ENCODE measurements at regions not wholly inside any gene's neighbourhood (a gene's known extent, or its start where the extent isn't known, plus 50 kb on each side); places are given as distances from the start of the nearest gene placed in this dataset.

GRCh38 chr13:54305377-54305776 lies 1276.8 kb downstream of the OLFM4 start:
- Histone ChIP-seq H4K20me1 (ENCODE audit: insufficient read depth, low read length) (no peaks in the 10 kb centered on the region), H3K4me1 (ENCODE audit: insufficient read depth, low read length) (no peaks in the 10 kb centered on the region), H3K9ac (ENCODE audit: low read length) (no peak overlapping the region), H3K36me3 (ENCODE audit: insufficient read depth, low read length) (no peaks in the 10 kb centered on the region), H3K4me2 (ENCODE audit: low read length) (no peak overlapping the region), H3K9me3 (ENCODE audit: insufficient read depth, low read depth, low read length) (no peaks in the 10 kb centered on the region), H3K4me3 (ENCODE audit: insufficient read depth, low read depth, low read length) (no peak overlapping the region), H2AFZ (ENCODE audit: low read depth, low read length) (no peak overlapping the region), H3K27ac (ENCODE audit: low read depth, low read length) (no peak overlapping the region), H3K79me2 (ENCODE audit: insufficient read depth, low read length) (no peaks in the 10 kb centered on the region), H3K27me3 (ENCODE audit: insufficient read depth, low read length) (no peaks in the 10 kb centered on the region)
- H3K9me3 Mint-ChIP-seq (ENCODE audit: unreplicated experiment) = no peaks in the 10 kb centered on the region
- no peaks in the 10 kb centered on the region for H3K27me3 Mint-ChIP-seq (ENCODE audit: low read depth, unreplicated experiment)
- H3K36me3 Mint-ChIP-seq (ENCODE audit: low read depth, unreplicated experiment) = no peaks in the 10 kb centered on the region
- TF ChIP-seq EZH2 (IDR thresholded peaks at IDR 0.05; ENCODE audit: insufficient read depth, low read length) (no peak), CTCF (IDR thresholded peaks at IDR 0.05; ENCODE audit: insufficient read depth, low read depth, low read length) (no peak)
- H3K27ac Mint-ChIP-seq (ENCODE audit: unreplicated experiment) = no peak overlapping the region
- H3K4me3 Mint-ChIP-seq (ENCODE audit: unreplicated experiment) = no peak overlapping the region
- no peaks in the 10 kb centered on the region for H3K4me1 Mint-ChIP-seq (ENCODE audit: low read depth, unreplicated experiment)
- no peak for FAIRE-seq
- no peak for DNase-seq (ENCODE audit: low read depth)

- Histone ChIP-seq H3K27me3 (ENCODE audit: insufficient read depth, low read length) (no peaks in the 10 kb centered on the region), H3K4me2 (ENCODE audit: low read length) (no peak overlapping the region), H3K4me3 (ENCODE audit: insufficient read depth, low read depth, low read length) (no peak overlapping the region), H3K9ac (ENCODE audit: low read length) (no peak overlapping the region), H3K27ac (ENCODE audit: low read depth, low read length) (no peak overlapping the region), H3K36me3 (ENCODE audit: insufficient read depth, low read length) (no peaks in the 10 kb centered on the region), H3K79me2 (ENCODE audit: insufficient read depth, low read length) (no peaks in the 10 kb centered on the region), H3K4me1 (ENCODE audit: insufficient read depth, low read length) (no peaks in the 10 kb centered on the region), H3K9me3 (ENCODE audit: insufficient read depth, low read depth, low read length) (no peaks in the 10 kb centered on the region), H2AFZ (ENCODE audit: low read depth, low read length) (no peak overlapping the region), H4K20me1 (ENCODE audit: insufficient read depth, low read length) (no peaks in the 10 kb centered on the region)
- Mint-ChIP-seq H3K4me3 (ENCODE audit: unreplicated experiment) (no peak overlapping the region), H3K27me3 (ENCODE audit: low read depth, unreplicated experiment) (no peaks in the 10 kb centered on the region), H3K4me1 (ENCODE audit: low read depth, unreplicated experiment) (no peaks in the 10 kb centered on the region), H3K27ac (ENCODE audit: unreplicated experiment) (no peak overlapping the region), H3K36me3 (ENCODE audit: low read depth, unreplicated experiment) (no peaks in the 10 kb centered on the region), H3K9me3 (ENCODE audit: unreplicated experiment) (peaks cover 6% of the 10 kb centered on the region)
- no peak for TF ChIP-seq EZH2 (IDR thresholded peaks at IDR 0.05; ENCODE audit: insufficient read depth, low read length)
- TF ChIP-seq CTCF (IDR thresholded peaks at IDR 0.05; ENCODE audit: insufficient read depth, low read depth, low read length) = no peak
- FAIRE-seq (no peak), DNase-seq (ENCODE audit: low read depth) (no peak)
Measured at GRCh38 chr13:54312885-54313284, 1284.3 kb downstream of the OLFM4 start.

GRCh38 chr13:54317722-54318121 lies 1289.1 kb downstream of the OLFM4 start:
- no peak overlapping the region for H3K4me3 ChIP-seq (ENCODE audit: insufficient read depth, low read depth, low read length)
- H3K9ac ChIP-seq (ENCODE audit: low read length) = no peak overlapping the region
- H3K4me1 ChIP-seq (ENCODE audit: insufficient read depth, low read length) = no peaks in the 10 kb centered on the region
- no peaks in the 10 kb centered on the region for H3K36me3 ChIP-seq (ENCODE audit: insufficient read depth, low read length)
- FAIRE-seq (no peak), DNase-seq (ENCODE audit: low read depth) (no peak)
- no peaks in the 10 kb centered on the region for H3K79me2 ChIP-seq (ENCODE audit: insufficient read depth, low read length)
- Mint-ChIP-seq H3K4me3 (ENCODE audit: unreplicated experiment) (no peak overlapping the region), H3K36me3 (ENCODE audit: low read depth, unreplicated experiment) (no peaks in the 10 kb centered on the region), H3K9me3 (ENCODE audit: unreplicated experiment) (peaks cover 9% of the 10 kb centered on the region), H3K4me1 (ENCODE audit: low read depth, unreplicated experiment) (no peaks in the 10 kb centered on the region), H3K27me3 (ENCODE audit: low read depth, unreplicated experiment) (no peaks in the 10 kb centered on the region), H3K27ac (ENCODE audit: unreplicated experiment) (no peak overlapping the region)
- no peaks in the 10 kb centered on the region for H4K20me1 ChIP-seq (ENCODE audit: insufficient read depth, low read length)
- no peak overlapping the region for H2AFZ ChIP-seq (ENCODE audit: low read depth, low read length)
- H3K27ac ChIP-seq (ENCODE audit: low read depth, low read length) = no peak overlapping the region
- H3K27me3 ChIP-seq (ENCODE audit: insufficient read depth, low read length) = no peaks in the 10 kb centered on the region
- H3K4me2 ChIP-seq (ENCODE audit: low read length) = no peak overlapping the region
- no peaks in the 10 kb centered on the region for H3K9me3 ChIP-seq (ENCODE audit: insufficient read depth, low read depth, low read length)
- no peak for TF ChIP-seq EZH2 (IDR thresholded peaks at IDR 0.05; ENCODE audit: insufficient read depth, low read length)

Data from astrocyte (in vitro differentiated cells and primary cell).